Body of pancreas (tissue), 4 donors: ENCODE measurements at regions not wholly inside any gene's neighbourhood (a gene's known extent, or its start where the extent isn't known, plus 50 kb on each side); places are given as distances from the start of the nearest gene placed in this dataset.

Experiments
- ATAC-seq: fragments of 150-250 bp; one replicate; pipeline ENCODE4 v1.9.1; 2016
- DNase-seq, 4 donors: peaks; one replicate each; pipeline ENCODE4 v3.0.0-alpha.2; 2019
- H3K27ac ChIP-seq, 4 donors: fragments of 200-600 bp; sonication (generic); 1 replicate in 3 of 4; 2 replicates in 1 of 4; pipeline versions ENCODE4 v1.5.1 to v1.6.1; 2016 to 2019; ENCODE audit warnings: mild to moderate bottlenecking in 1 of 4, mixed read lengths in 1 of 4, moderate library complexity in 1 of 4
- H3K27me3 ChIP-seq, 2 donors: fragments of 200-600 bp; sonication (generic); one replicate each; pipeline ENCODE4 v1.6.0; 2016; ENCODE audit warnings: mild to moderate bottlenecking in 1 of 2
- H3K36me3 ChIP-seq, 2 donors: fragments of 200-600 bp; sonication (generic); replicated peaks in 1 of 2; 2 replicates each; pipeline ENCODE4 v1.5.1; 2016; ENCODE audit warnings: low read depth in 2 of 2; ENCODE audit not compliant: insufficient read depth in 1 of 2
- H3K4me1 ChIP-seq: fragments of 200-600 bp; sonication (generic); one replicate; pipeline ENCODE4 v1.6.0; 2016
- H3K4me3 ChIP-seq, 2 donors: fragments of 200-600 bp; sonication (generic); 1 replicate in 1 of 2; 2 replicates in 1 of 2; pipeline ENCODE4 v1.5.1; 2016 to 2019
- H3K9me3 ChIP-seq, 3 donors: fragments of 200-600 bp; sonication (generic); 1 replicate in 2 of 3; 2 replicates in 1 of 3; pipeline ENCODE4 v1.5.1; 2016
- CTCF ChIP-seq, 7 experiments: fragments of 450-650 bp in 4 of 7; fragments of 200-600 bp in 3 of 7; sonication (generic) in 3 of 7; IDR thresholded peaks; one replicate each; pipeline ENCODE4 v1.5.1; 2016 to 2019; ENCODE audit warnings: antibody characterized with exemption in 7 of 7
- POLR2A ChIP-seq, 3 donors: fragments of 450-650 bp; IDR thresholded peaks; one replicate each; pipeline ENCODE4 v1.6.1; 2016; ENCODE audit warnings: antibody characterized with exemption in 3 of 3, mild to moderate bottlenecking in 2 of 3
- WGBS, 2 donors: methylation state at CpG; one replicate each; pipeline ENCODE4 v1.1.5; 2017; 5-methylcytosine and 5-hydroxymethylcytosine counted together
- intact Hi-C: fragments of 100-400 bp; cut with DNase I; formaldehyde crosslinking; loops from one replicate; pipeline ENCODE4 v1.15.1; 2023

- Histone ChIP-seq H3K4me3 (no peak overlapping the region), H3K4me1 (no peaks in the 10 kb centered on the region), H3K27me3 (no peaks in the 10 kb centered on the region), H3K36me3 (no peaks in the 10 kb centered on the region), H3K9me3 (no peaks in the 10 kb centered on the region), H3K27ac (no peak overlapping the region)
- intact Hi-C loops = no loop called here
- DNase-seq (no peak), ATAC-seq (no peak)
- no peak for TF ChIP-seq CTCF (IDR thresholded peaks at IDR 0.05)
- no peak for TF ChIP-seq POLR2A (IDR thresholded peaks at IDR 0.05)
- 90 to 92% methylated on average over 14 of the region's 14 CpGs for WGBS, 2 donors
Observed at GRCh38 chr12:116404247-116404646, 126.8 kb upstream of the MED13L start.

- Histone ChIP-seq H3K36me3 (no peaks in the 10 kb centered on the region), H3K9me3 (no peaks in the 10 kb centered on the region), H3K4me3 (no peak overlapping the region), H3K4me1 (no peaks in the 10 kb centered on the region), H3K27me3 (no peaks in the 10 kb centered on the region), H3K27ac (no peak overlapping the region)
- DNase-seq (no peak), ATAC-seq (no peak)
- intact Hi-C loops = no loop called here
- no peak for TF ChIP-seq POLR2A (IDR thresholded peaks at IDR 0.05)
- TF ChIP-seq CTCF (IDR thresholded peaks at IDR 0.05) = no peak
- WGBS, 2 donors = 73 to 79% methylated on average over 6 of the region's 6 CpGs
Observed at GRCh38 chr12:116404913-116405611, 127.6 kb upstream of the MED13L start.

- ATAC-seq (peak; percentile 42), DNase-seq (peak; percentile 45 to 79 (median 62))
- no peaks in the 10 kb centered on the region for H3K4me1 ChIP-seq
- WGBS, 2 donors = 32 to 65% methylated on average over 3 of the region's 3 CpGs
- H3K36me3 ChIP-seq = no peaks in the 10 kb centered on the region
- TF ChIP-seq POLR2A (IDR thresholded peaks at IDR 0.05) (no peak), CTCF (IDR thresholded peaks at IDR 0.05) (no peak)
- no peaks in the 10 kb centered on the region for H3K27me3 ChIP-seq
- no peak overlapping the region for H3K27ac ChIP-seq
- no peaks in the 10 kb centered on the region for H3K9me3 ChIP-seq
- no peak overlapping the region for H3K4me3 ChIP-seq
- intact Hi-C loops = no loop called here
Observed at GRCh38 chr12:116406529-116406928, 129.0 kb upstream of the MED13L start.

GRCh38 chr12:116408489-116409250 is 131.2 kb upstream of the MED13L start:
- H3K9me3 ChIP-seq = no peaks in the 10 kb centered on the region
- no peak overlapping the region for H3K27ac ChIP-seq
- no peaks in the 10 kb centered on the region for H3K4me1 ChIP-seq
- WGBS, 2 donors = 87 to 88% methylated on average over 11 to 13 of the region's 13 CpGs
- no peak for DNase-seq
- ATAC-seq = no peak
- H3K36me3 ChIP-seq = no peaks in the 10 kb centered on the region
- no peak for TF ChIP-seq CTCF (IDR thresholded peaks at IDR 0.05)
- no peak for TF ChIP-seq POLR2A (IDR thresholded peaks at IDR 0.05)
- intact Hi-C loops = no loop called here
- H3K27me3 ChIP-seq = no peaks in the 10 kb centered on the region
- H3K4me3 ChIP-seq = no peak overlapping the region
